HCT116 (cell line): ENCODE measurements at regions not wholly inside any gene's neighbourhood (a gene's known extent, or its start where the extent isn't known, plus 50 kb on each side); places are given as distances from the start of the nearest gene placed in this dataset.

Experiments used
- ATAC-seq: fragments of 200-7000 bp; cut with Tn5 transposase; 2 replicates; pipeline ENCODE4 v1.9.1; 2020; ENCODE audit warnings: mild to moderate bottlenecking, moderate library complexity
- BruUV-seq: library from RNA; stranded (reverse); fragments of 400-500 nt; replicated peaks from 2 replicates; lab custom pipeline; 2021; lab: Mats Ljungman, UMichigan
- CTCF ChIA-PET: fragments of 300-600 bp; sonication (Branson Sonifier 250); formaldehyde crosslinking; loops from one replicate; lab custom pipeline; 2021; ENCODE audit warnings: antibody characterized with exemption; lab: Charles Lee
- POLR2A ChIA-PET: fragments of 300-600, 350-600 bp; sonication (Branson Sonifier 250); formaldehyde crosslinking; loops from one replicate; lab custom pipeline; 2021; ENCODE audit warnings: antibody characterized with exemption; lab: Charles Lee
- RAD21 ChIA-PET, 2 experiments: fragments of 300-600 bp; sonication (Branson Sonifier 250); formaldehyde crosslinking; loops; one replicate each; lab custom pipeline; 2023; ENCODE audit warnings: low total read pairs in 2 of 2; ENCODE audit not compliant: uncharacterized antibody in 2 of 2, unreplicated experiment in 2 of 2, low non-redundant PET in 1 of 2; lab: Charles Lee
- DNase-seq: peaks from one replicate; pipeline ENCODE4 v3.0.0-alpha.2; 2010; ENCODE audit warnings: low read depth, low spot score
- H2AFZ ChIP-seq: fragments of 200-600 bp; shearing (Covaris generic), sonication (generic); 2 replicates; pipeline ENCODE4 v1.6.1; 2017; ENCODE audit warnings: low read depth, mixed run types, mixed read lengths, antibody characterized with exemption, low read length; ENCODE audit not compliant: poor library complexity, severe bottlenecking
- H3K27ac ChIP-seq: 2 replicates; pipeline ENCODE4 v1.5.1; 2012; ENCODE audit warnings: low read depth, low read length
- H3K27me3 ChIP-seq: fragments of 200-600 bp; sonication (generic); 2 replicates; pipeline ENCODE4 v1.6.1; 2016; ENCODE audit warnings: mixed run types, low read length, mixed read lengths; ENCODE audit not compliant: insufficient read depth
- H3K36me3 ChIP-seq, 2 experiments: fragments of 200-500 bp in 1 of 2; fragments of 200-600 bp in 1 of 2; sonication (Bioruptor generic) in 1 of 2; sonication (generic) in 1 of 2; 2 replicates each; pipeline versions ENCODE4 v1.5.1 to v1.6.1; 2014 to 2016; ENCODE audit warnings: low read length in 2 of 2, inconsistent platforms in 1 of 2, mixed read lengths in 1 of 2, mixed run types in 1 of 2; ENCODE audit not compliant: insufficient read depth in 2 of 2, control insufficient read depth in 1 of 2
- H3K4me1 ChIP-seq, 2 experiments: fragments of 200-600 bp in 1 of 2; sonication (generic) in 1 of 2; 2 replicates each; pipeline versions ENCODE4 v1.5.1 to v1.6.1; 2012 to 2017; ENCODE audit warnings: low read length in 2 of 2, inconsistent platforms in 1 of 2, mild to moderate bottlenecking in 1 of 2, mixed read lengths in 1 of 2, mixed run types in 1 of 2, moderate library complexity in 1 of 2; ENCODE audit not compliant: insufficient read depth in 2 of 2, control insufficient read depth in 1 of 2
- H3K4me2 ChIP-seq: fragments of 200-600 bp; sonication (generic); 2 replicates; pipeline ENCODE4 v1.6.1; 2017; ENCODE audit warnings: mixed run types, low read length, mixed read lengths
- H3K4me3 ChIP-seq, 2 experiments: fragments of 200-600 bp in 1 of 2; sonication (generic) in 1 of 2; replicated peaks in 1 of 2; 2 replicates each; pipeline ENCODE4 v1.5.1; 2011 to 2016; ENCODE audit warnings: low read length in 2 of 2, control low read depth in 1 of 2, low read depth in 1 of 2, mild to moderate bottlenecking in 1 of 2, mixed read lengths in 1 of 2, mixed run types in 1 of 2
- H3K79me2 ChIP-seq: fragments of 200-600 bp; sonication (generic); 2 replicates; pipeline ENCODE4 v1.6.1; 2017; ENCODE audit warnings: mild to moderate bottlenecking, mixed run types, low read length, moderate library complexity, mixed read lengths; ENCODE audit not compliant: insufficient read depth
- H3K9ac ChIP-seq: fragments of 200-600 bp; sonication (generic); 2 replicates; pipeline ENCODE4 v1.6.1; 2016; ENCODE audit warnings: low read length, mixed read lengths
- H3K9me2 ChIP-seq: fragments of 200-600 bp; sonication (generic), shearing (Covaris generic); 2 replicates; pipeline ENCODE4 v1.6.1; 2017; ENCODE audit warnings: mixed run types, mild to moderate bottlenecking, moderate library complexity; ENCODE audit not compliant: insufficient read depth
- H3K9me3 ChIP-seq, 2 experiments: fragments of 200-500 bp in 1 of 2; fragments of 200-600 bp in 1 of 2; sonication (Bioruptor generic) in 1 of 2; sonication (generic) in 1 of 2; 2 replicates each; pipeline ENCODE4 v1.6.1; 2014 to 2017; ENCODE audit warnings: low read length in 2 of 2, mixed read lengths in 2 of 2, inconsistent platforms in 1 of 2, low read depth in 1 of 2, mild to moderate bottlenecking in 1 of 2, mixed run types in 1 of 2, moderate library complexity in 1 of 2; ENCODE audit not compliant: control insufficient read depth in 1 of 2, insufficient read depth in 1 of 2
- H4K20me1 ChIP-seq: fragments of 200-600 bp; sonication (generic), shearing (Covaris generic); 2 replicates; pipeline ENCODE4 v1.6.1; 2017; ENCODE audit warnings: mixed run types, mild to moderate bottlenecking, moderate library complexity; ENCODE audit not compliant: insufficient read depth
- CBX3 ChIP-seq: IDR thresholded peaks from 2 replicates; pipeline ENCODE4 v1.6.1; 2012; ENCODE audit warnings: low read depth
- CEBPB ChIP-seq: IDR thresholded peaks from 2 replicates; pipeline ENCODE4 v1.6.1; 2012; ENCODE audit warnings: low read depth
- CTCF ChIP-seq, 3 experiments: fragments of 200-600 bp in 1 of 3; sonication (generic) in 1 of 3; IDR thresholded peaks in 2 of 3; conservative IDR thresholded peaks in 1 of 3; 2 replicates each; pipeline ENCODE4 v1.5.1; 2012 to 2017; ENCODE audit warnings: low read depth in 2 of 3, low read length in 2 of 3, antibody characterized with exemption in 1 of 3, borderline replicate concordance in 1 of 3, control low read depth in 1 of 3, mild to moderate bottlenecking in 1 of 3, mixed read lengths in 1 of 3, mixed run types in 1 of 3, moderate library complexity in 1 of 3; ENCODE audit not compliant: insufficient read depth in 1 of 3
- EGR1 ChIP-seq: IDR thresholded peaks from 2 replicates; pipeline ENCODE4 v1.6.1; 2012; ENCODE audit warnings: low read depth
- EZH2 ChIP-seq: fragments of 200-600 bp; sonication (generic); IDR thresholded peaks from 2 replicates; pipeline ENCODE4 v1.6.1; 2017; ENCODE audit warnings: antibody characterized with exemption, mixed run types
- FOSL1 ChIP-seq: IDR thresholded peaks from 2 replicates; pipeline ENCODE4 v1.6.1; 2012; ENCODE audit warnings: low read depth
- JUND ChIP-seq: IDR thresholded peaks from 2 replicates; pipeline ENCODE4 v1.6.1; 2012
- MAX ChIP-seq: IDR thresholded peaks from 2 replicates; pipeline ENCODE4 v1.6.1; 2012
- POLR2AphosphoS5 ChIP-seq: IDR thresholded peaks from 2 replicates; pipeline ENCODE4 v1.6.1; 2011; ENCODE audit warnings: mild to moderate bottlenecking, low read depth, low read length, moderate library complexity
- RAD21 ChIP-seq: IDR thresholded peaks from 2 replicates; pipeline ENCODE4 v1.6.1; 2012; ENCODE audit warnings: low read depth, mild to moderate bottlenecking
- REST ChIP-seq: IDR thresholded peaks from 2 replicates; pipeline ENCODE4 v1.6.1; 2012; ENCODE audit warnings: low read depth
- SP1 ChIP-seq: IDR thresholded peaks from 2 replicates; pipeline ENCODE4 v1.6.1; 2012; ENCODE audit warnings: low read depth
- SRF ChIP-seq: IDR thresholded peaks from 2 replicates; pipeline ENCODE4 v1.6.1; 2012; ENCODE audit warnings: low read depth
- TCF7L2 ChIP-seq: IDR thresholded peaks from 2 replicates; pipeline ENCODE4 v1.7.0; 2011; ENCODE audit warnings: borderline replicate concordance, inconsistent platforms; ENCODE audit not compliant: insufficient read depth, insufficient read length; ENCODE audit errors: extremely low read depth
- ZNF274 ChIP-seq: fragments of 200-500 bp; sonication (Bioruptor generic); IDR thresholded peaks from 2 replicates; pipeline ENCODE4 v1.6.1; 2014; ENCODE audit warnings: mild to moderate bottlenecking, low read depth, low read length, inconsistent platforms
- intact Hi-C: fragments of 100-400 bp; cut with micrococcal nuclease; formaldehyde crosslinking; loops from 2 replicates; pipeline ENCODE4 v1.10.0; 2022

GRCh38 chr5:34501016-34501415 lies 155.1 kb upstream of the RAI14 start:
- no peak overlapping the region for H2AFZ ChIP-seq
- no peaks in the 10 kb centered on the region for H3K79me2 ChIP-seq
- no peaks in the 10 kb centered on the region for H4K20me1 ChIP-seq
- H3K36me3 ChIP-seq = no peaks in the 10 kb centered on the region
- no peaks in the 10 kb centered on the region for H3K9me3 ChIP-seq
- H3K9ac ChIP-seq = no peak overlapping the region
- ATAC-seq = no peak
- ChIA-PET RAD21 (no interaction called here), CTCF (no interaction called here), POLR2A (no interaction called here)
- H3K9me2 ChIP-seq = no peaks in the 10 kb centered on the region
- H3K4me1 ChIP-seq = peaks cover 0 to 6% of the 10 kb centered on the region in 2 experiments; a peak in 2 of 4 replicates
- no TSS peak for BruUV-seq
- no peak for TF ChIP-seq JUND
- no peak for TF ChIP-seq TCF7L2
- no peak for TF ChIP-seq FOSL1
- no peak for TF ChIP-seq ZNF274
- TF ChIP-seq RAD21 = no peak
- no peak for TF ChIP-seq EGR1
- TF ChIP-seq SRF = no peak
- TF ChIP-seq SP1 = no peak
- TF ChIP-seq MAX = no peak
- no peak overlapping the region for H3K27ac ChIP-seq
- H3K27me3 ChIP-seq = no peaks in the 10 kb centered on the region
- H3K4me3 ChIP-seq = no peak overlapping the region
- no peak for DNase-seq
- no peak overlapping the region for H3K4me2 ChIP-seq
- intact Hi-C loops = no loop called here

DNA sequence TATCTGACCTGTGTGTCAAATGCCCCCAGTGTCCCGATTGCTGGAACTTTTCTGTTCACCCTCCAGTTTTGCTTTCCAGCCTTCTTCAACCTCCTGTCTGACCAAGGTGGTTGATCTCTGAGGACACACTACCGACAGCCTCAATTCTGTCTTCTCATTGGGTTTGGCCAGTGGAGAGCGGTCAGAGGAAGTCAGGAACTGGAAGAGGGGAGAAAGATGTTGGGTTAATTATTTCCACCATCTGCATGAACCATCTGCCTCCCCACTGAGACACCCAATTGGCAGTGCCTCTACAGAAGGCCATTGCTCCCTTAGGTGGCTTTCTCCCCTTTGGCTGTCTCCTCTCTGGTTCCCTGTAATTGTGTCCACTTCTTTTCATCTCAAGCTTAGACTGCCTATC lies 154.3 kb upstream of the RAI14 start:
- CTCF ChIA-PET = no interaction called here
- Histone ChIP-seq H3K36me3 (no peaks in the 10 kb centered on the region), H3K9me3 (no peaks in the 10 kb centered on the region), H3K27me3 (no peaks in the 10 kb centered on the region), H3K4me2 (no peak overlapping the region), H2AFZ (no peak overlapping the region), H3K9me2 (no peaks in the 10 kb centered on the region), H4K20me1 (no peaks in the 10 kb centered on the region), H3K9ac (no peak overlapping the region), H3K27ac (no peak overlapping the region), H3K4me3 (no peak overlapping the region), H3K4me1 (peaks cover 0 to 6% of the 10 kb centered on the region in 2 experiments; a peak in 2 of 4 replicates), H3K79me2 (no peaks in the 10 kb centered on the region)
- RAD21 ChIA-PET = no interaction called here
- DNase-seq (no peak), ATAC-seq (no peak)
- intact Hi-C loops = no loop called here
- POLR2A ChIA-PET = no interaction called here
- no TSS peak for BruUV-seq
- TF ChIP-seq CTCF (IDR thresholded peaks at IDR 0.05 in 2 of 3, conservative IDR thresholded peaks at IDR 0.05 in 1 of 3; ENCODE audit: borderline replicate concordance in 1 of 3, insufficient read depth in 1 of 3, low read depth in 2 of 3, low read length in 2 of 3) (no peak), MAX (no peak), SRF (no peak), JUND (no peak), POLR2AphosphoS5 (no peak), EGR1 (no peak), CEBPB (no peak), TCF7L2 (no peak), FOSL1 (no peak), SP1 (no peak), REST (no peak), CBX3 (no peak), EZH2 (no peak)
